GM18867 (cell line): ENCODE measurements at regions not wholly inside any gene's neighbourhood (a gene's known extent, or its start where the extent isn't known, plus 50 kb on each side); places are given as distances from the start of the nearest gene placed in this dataset.

Experiments used
- ATAC-seq: cut with Tn5 transposase; IDR thresholded peaks from one replicate; pipeline ENCODE4 v1.9.1; 2021; ENCODE audit warnings: mild to moderate bottlenecking, moderate library complexity; ENCODE audit not compliant: unreplicated experiment

DNA sequence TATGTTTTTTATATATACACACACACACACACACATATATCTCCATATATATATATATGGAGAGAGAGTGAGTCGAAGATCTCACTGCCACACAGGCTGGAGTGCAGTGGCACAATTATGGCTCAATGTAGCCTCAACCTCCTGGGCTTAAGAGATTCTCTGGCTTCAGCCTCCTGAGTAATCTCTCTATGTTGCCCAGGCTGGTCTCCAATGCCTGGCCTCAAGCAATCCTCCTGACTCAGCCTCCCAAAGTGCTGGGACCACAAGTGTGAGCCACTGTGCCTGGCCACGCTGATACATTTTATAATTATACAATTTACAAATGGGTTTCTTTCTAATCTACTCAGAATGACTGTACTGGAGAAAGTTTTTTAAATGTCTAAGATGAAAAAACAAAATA lies 664.2 kb downstream of the PTPRC start:
- no peak for ATAC-seq

DNA sequence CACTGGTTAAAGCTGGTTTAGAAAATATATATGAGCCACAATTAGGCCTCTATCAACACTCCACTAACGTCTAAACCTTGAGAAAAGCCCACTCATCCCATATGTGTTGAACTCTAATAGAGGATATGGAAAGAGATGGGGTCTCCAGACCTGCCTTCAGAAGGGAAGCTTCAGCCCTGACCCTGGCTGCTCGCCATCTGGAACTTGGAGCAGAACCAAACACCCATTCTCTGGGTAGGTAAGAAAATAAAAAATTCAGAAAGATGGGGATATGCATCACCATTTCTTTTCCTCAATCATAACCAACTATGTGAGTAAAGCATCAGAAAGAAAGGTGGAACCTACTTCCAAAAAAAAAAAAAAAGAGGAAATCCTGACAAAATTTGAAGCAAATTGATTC lies 666.2 kb downstream of the PTPRC start:
- ATAC-seq: no peak

DNA sequence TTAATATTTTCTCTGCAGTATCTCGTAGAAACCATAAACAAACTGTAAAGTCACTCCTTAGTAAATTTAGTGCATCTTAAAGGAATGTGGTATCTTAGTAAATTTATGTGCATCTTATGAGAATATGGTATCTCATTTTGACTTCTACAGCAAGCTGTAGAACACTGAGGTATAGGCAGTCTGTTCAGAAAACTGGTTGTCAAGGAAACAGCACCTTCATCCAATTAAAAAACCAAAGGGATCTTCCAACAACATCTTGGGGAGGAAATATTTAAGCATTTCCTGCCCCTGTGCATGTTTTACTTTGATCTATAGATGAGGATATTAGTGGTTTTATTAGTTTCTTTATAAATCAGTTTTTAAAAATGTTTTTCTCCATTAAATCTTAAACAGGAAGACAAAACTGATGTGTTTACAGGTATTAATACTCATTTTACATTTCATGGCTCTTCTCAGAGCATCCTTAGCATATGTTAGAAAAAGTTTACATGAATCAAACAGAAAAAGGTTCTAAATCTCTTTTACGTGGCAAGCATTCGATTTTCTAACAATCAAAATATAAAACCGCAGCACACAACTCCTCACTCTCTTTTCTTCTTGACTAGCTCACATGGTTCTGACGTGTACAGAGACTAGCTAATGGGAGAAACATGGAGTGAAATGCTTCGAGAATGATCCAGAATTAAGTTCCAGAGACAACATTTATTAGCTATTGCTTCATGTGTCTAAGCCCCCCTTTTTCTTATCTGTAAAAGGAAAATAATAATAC lies 668.8 kb downstream of the PTPRC start:
- no peak for ATAC-seq

DNA sequence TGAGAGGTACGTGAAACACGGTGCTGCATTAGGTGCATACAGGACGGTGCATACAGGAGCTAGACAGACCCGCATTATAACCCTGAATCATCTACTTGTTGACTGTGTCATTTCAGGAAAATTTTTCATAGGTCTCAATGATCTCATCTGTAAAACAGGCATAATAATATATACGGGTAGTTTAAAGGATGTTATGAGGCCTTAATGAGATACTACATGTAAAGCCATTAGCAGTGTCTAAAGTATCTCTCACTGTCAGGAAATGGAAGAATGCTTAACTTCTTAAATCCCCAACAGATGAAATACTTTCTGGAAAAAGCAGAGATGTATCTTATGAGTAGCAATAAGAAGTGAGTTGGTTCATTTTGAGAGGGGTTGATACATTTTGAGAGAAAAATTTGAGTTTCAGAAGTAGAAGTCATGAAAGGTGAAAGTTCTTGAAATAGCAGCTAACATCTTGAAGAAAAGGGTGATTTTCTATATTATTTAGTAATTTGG lies 669.6 kb downstream of the PTPRC start:
- ATAC-seq: peak; percentile 48

DNA sequence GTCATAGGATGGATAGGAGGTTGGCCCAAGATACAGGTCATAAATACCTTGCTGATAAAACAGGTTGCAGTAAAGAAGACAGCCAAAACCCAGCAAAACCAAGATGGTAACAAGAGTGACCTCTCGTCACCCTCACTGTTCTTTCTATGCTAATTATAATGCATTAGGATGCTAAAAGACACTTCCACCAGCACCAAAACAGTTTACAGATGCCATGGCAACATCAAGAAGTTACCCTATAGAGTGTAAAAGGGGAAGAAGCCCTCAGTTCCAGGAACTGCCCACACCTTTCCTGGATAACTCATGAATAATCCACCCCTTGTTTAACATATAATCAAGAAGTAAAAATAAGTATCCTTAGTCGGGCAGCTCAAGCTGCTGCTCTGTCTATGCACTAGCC lies 671.9 kb downstream of the PTPRC start:
- no peak for ATAC-seq

DNA sequence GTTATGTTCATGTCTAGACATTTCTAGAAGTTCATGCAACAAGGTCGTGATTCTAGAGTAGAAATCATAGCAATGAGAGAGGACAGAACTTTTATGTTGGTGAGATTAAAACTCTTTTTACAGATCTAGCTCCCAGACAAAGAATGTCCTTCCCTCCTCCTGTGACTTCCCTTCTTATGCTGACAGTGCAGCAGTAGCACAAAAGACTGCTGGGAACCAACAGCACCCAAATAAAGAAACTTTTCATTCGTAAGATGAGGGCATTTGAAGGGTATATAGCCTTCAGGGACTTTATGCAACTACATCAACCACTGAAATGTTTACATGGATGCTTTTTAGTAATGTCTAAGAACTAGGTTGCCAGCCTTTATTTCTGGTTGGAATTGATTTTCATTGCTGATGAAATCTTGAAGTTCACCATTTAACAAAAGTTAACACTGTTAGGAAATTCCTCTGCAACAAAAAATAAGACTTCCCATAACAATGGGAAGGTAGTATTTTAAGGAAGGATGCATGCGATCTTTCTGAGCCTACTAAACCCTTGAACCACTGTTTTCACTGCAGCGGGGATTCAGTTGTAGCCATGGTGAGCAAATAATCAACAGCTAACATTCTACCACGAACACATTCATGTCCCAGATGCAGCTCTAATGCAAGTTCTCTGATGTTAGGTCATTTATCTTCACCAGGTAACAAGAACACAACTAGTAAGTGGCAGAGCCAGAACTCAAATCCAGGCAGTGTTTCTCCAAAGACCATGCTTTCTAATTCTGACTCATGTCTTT lies 672.8 kb downstream of the PTPRC start:
- ATAC-seq: no peak

DNA sequence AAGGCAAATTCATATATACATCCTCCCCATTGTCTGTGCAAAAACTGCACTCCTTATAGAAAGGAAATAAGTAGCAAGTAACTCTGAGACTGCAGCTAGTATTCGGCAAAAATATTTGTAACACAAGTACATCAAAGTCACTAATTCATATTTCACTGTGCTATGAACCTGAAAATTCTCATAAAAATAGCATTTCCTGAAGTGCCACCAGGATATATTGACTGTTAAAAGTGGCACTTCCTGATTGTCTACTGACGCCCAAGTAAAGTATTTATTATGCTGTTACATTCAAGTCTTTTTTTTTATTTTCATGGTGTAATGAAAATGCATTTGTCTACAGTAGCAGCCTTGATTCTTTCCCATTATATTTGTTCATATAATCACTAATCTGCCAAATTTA lies 673.8 kb downstream of the PTPRC start:
- no peak for ATAC-seq

DNA sequence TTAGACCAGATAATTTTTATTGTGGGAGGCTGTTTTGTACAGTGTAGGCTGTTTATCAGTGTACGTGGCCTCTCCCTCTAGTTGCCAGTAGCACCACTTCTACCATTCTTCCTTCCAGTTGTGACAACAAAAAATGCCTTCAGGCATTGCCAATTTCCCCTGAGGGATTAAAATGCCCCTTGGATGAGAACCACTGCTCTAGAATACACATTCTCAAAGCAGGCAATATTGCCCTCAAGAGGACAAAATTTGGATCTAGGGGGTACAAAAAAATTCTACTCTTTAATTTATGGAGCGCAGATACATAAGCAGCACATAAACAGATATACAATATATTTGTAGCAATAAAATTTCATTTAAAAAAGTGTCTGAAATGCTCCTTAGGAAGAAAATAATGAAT lies 674.6 kb downstream of the PTPRC start:
- ATAC-seq: no peak

DNA sequence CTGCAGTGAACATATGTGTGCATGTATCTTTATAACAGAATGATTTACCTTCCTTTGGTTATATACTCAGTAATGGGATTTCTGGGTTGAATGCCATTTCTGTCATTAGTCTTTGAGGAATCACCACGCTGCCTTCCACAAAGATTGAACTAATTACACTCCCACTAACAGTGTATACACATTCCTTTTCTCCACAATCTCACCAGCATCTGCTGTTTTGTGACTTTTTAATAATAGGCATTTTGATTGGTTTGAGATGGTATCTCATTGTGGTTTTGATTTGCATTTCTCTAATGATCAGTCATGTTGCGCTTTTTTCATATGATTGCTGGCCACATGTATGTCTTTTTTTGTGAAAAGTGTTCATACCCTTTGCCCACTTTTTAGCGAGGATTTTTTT lies 680.5 kb downstream of the PTPRC start:
- ATAC-seq: no peak

DNA sequence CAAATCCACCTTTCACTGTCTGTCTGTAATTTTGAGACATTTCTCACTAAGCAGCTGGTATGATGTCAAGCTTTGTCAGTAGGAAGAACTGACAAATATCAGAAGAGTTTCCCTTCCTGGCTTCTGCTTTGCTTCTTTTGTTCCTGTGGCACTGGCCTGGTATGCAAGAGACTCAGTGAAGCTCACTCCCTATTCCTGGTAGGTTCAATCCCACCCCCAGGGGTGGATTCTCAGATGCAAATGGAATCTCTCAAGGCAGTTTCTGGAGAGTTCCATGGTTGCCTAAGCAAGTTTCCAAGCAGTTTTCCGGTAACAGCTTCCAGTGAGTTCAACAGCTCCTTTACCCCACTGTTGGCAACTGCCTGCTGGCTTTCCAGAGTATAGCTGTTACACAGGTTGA lies 683.4 kb downstream of the PTPRC start:
- ATAC-seq: no peak

DNA sequence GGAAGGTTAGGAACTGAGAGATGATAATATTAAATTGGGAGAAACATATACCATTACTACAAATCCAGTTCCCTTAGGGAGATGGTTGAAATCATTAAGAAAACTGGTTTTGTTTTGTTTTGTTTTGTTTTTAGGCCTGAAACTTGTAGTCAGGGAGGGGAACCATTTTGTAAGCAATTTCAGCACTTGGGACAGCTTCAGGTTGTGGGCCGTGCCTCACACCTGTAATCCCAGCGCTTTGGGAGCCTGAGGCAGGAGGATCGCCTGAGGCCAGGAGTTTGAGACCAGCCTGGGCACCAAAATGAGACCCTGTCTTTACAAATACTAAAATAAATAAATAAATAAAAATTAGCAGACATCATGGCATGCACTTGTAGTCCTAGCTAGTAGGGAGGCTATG lies 694.3 kb upstream of the NR5A2 start:
- no peak for ATAC-seq

DNA sequence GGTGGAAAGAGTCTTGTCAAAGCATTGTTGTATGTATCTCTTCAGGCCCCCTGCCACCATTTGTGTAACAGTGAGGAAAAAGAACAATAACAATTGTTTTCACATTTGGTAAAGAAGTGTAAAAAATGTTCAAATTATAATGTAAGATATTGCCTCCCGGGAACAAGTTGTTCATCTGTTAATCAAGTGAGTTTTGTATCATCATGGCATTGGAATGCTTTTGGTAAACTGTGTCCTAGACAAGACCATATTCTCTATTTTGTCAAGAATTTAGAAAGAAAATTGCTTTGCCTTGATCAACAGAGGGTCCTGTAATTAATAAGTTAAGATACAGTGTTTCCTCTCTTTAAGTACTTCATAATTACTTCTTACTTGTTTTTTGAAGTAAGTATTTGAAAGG lies 692.0 kb upstream of the NR5A2 start:
- no peak for ATAC-seq

DNA sequence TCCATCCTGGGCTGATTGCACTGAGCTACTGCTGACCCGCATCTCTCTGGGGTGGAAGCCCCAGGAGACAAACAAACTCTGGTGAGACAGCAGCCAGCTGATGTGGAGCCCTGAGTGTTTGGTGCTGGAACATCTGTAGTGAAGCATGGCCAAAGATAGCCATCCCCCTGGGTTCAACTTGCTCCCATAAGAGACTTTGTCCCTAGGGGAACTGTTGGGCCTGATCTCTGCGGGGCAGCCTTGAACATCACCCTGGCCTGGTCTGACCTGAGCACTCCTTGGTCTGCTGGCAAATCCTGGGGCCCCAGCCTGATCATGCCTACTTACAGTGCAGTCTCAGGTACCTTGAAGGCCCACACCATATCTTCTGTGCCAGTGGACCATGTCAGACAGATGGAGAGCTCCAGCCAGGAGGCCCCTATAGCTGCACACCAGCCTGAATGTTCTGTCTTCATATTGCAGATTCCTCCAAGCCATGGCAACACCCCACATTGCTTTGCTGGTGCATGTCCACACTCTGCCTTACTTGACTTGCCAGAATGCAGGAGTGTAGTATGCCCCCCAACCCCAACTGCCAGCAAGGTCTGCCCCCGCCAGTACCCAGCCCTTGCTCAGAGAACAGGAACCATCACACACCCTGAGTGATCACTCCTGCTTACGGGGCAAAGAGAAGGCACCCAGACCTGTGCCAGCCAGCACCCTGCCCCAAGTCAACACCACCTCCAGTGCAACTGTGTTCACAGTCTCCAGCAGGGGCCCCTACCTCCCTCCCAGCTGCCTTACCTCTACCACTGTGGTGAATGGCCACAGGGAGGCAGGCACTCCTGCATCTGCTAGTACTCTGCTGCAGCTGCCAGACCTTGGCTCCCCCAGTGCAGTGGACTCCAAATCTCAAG lies 690.5 kb upstream of the NR5A2 start:
- ATAC-seq: no peak

DNA sequence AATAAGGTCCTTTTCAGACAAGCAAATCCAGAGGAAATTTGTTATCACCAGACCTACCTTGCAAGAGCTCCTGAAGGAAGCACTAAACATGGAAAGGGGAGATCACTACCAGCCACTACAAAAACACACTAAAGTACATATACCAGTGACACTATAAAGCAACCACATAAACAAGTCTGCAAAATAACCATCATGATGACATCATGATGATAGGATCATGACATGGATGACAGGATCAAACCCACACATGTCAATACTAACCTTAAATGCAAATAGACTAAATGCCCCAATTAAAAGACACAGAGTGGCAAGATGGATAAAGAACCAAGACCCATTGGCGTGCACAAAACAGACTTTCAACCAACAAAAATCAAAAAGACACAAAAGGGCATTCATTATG lies 688.8 kb upstream of the NR5A2 start:
- ATAC-seq: no peak

DNA sequence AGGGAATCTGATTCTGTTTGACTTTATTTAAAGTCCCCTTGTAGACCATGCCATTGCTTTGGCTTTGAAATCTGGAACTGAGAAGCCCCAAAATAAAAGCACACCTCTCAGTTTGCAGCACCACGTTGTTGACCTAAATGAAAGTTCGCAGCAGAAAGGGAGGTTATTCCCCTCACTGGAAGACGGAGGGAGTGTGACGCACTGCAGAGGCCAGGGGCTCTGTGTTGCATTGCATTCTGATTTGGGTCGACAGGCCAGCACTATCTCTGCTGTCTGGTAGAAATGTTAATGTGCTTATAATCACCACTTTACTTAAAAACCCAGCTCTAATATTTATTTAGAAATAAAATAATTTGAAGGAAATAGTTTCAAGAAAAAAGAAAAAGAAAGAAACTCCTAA lies 675.2 kb upstream of the NR5A2 start:
- ATAC-seq: no peak

DNA sequence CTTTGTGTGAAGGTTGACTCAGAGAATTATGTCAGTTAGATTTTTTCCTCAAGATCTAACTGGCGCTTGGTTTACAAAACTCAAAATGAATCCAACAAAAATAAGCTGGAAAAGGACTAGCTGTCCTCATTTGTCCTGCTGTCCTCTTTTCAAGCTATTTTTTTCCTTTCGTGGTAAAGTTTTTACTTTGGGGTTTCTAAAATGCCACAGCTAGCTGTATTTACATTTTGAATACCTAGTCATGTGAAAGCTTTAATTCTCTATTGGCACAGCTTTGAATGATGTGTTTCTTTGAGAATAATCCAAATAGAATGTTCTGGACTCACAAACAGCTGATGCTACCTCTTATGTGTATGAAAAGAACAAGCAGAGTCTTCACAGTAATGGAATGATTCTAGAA lies 673.6 kb upstream of the NR5A2 start:
- no peak for ATAC-seq

DNA sequence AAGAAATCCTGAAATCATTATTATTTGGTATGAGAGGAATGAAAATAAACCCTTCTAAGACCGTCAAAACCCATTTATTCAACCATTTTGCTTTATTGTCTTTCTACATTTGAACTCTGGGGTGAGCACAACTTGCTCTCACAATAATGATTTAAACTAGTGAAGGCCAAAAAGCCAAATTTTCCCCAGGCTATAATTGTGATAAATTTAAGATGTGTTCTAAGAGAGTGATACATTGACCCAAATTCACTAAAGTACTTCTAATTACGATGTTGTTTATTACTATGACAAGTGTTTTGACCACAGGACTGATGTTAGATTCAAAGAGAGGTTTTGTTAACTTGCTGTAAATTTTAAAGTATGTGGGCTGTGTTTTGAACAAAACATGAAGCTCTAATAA lies 670.9 kb upstream of the NR5A2 start:
- no peak for ATAC-seq

DNA sequence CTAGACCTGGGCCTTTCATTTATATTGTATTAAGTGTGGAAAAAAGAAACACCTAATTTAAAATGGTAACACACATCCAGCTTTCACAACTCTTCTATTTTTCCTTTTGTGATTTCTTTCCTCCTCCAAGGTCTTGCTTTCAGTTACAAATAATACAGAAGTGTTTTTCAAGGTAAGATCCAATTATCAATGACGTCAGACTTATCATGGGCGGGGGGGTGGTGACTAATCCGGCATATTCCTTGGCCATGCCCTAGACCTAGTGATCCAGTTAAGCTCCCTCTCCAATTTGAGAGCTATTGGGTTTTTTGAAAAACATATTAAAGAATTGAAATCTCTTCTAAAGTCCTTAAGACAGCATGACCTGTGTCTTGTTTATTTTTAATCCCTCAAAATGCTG lies 669.9 kb upstream of the NR5A2 start:
- ATAC-seq: no peak

DNA sequence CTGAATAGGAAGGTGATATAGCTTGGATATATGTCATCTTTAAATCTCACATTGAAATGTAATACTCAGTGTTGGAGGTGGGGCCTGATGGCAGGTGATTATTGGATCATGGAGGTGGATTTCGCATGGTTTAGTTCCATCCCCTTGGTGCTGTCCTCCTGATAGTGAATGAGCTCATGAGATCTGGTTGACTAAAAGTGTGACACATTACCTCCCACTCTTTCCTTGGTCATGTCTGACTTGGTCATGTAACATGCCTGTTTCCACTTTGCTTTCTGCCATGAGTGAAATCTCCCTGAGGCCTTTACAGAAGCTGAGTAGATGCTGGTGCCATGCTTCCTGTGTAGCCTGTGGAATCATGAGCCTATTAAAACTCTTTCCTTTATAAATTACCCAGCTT lies 664.5 kb upstream of the NR5A2 start:
- no peak for ATAC-seq

DNA sequence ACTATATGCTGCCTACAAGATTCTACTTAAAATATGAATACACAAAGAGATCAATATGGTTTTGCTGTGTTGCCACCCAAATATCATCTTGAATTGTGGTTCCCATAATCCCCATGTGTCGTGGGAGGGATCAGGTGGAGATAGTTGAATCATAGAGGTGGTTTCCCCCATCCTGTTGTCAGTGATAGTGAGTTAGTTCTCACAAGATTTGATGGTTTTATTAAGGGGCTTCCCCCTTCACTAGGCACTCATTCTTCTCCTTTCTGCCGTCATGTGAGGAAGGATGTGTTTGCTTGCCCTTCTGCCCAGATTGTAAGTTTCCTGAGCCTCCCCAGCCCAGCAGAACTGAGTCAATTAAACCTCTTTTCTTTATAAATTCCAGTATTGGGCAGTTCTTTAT lies 654.4 kb upstream of the NR5A2 start:
- ATAC-seq: no peak

DNA sequence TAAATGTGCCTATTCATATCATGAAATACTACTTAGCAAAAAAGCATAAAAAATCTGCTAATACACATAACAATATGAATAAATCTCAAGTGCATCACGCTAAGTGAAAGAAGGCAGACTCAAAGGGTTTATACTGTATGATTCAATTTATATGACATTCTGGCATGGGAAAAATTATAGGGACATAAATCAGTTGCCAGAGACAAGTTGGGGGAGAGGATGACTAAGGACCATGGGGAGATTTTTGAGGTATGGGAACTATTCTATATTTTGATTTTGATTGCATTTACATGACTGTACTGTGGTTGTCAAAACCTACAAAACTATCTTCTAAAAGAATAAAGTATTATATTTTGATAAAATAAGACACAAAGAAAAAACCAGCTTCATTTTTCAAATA lies 650.3 kb upstream of the NR5A2 start:
- no peak for ATAC-seq
